Amniotic stem cell (primary cell): ENCODE measurements at regions not wholly inside any gene's neighbourhood (a gene's known extent, or its start where the extent isn't known, plus 50 kb on each side); places are given as distances from the start of the nearest gene placed in this dataset.
"Not testable (repeated sequence)": the region's sequence is repeated elsewhere in the genome, so short reads cannot be mapped to it uniquely, and the experiment has no call there.

Source experiments
- DNase-seq: peaks from one replicate; lab custom pipeline; 2025; lab: John Stamatoyannopoulos, UW

DNA sequence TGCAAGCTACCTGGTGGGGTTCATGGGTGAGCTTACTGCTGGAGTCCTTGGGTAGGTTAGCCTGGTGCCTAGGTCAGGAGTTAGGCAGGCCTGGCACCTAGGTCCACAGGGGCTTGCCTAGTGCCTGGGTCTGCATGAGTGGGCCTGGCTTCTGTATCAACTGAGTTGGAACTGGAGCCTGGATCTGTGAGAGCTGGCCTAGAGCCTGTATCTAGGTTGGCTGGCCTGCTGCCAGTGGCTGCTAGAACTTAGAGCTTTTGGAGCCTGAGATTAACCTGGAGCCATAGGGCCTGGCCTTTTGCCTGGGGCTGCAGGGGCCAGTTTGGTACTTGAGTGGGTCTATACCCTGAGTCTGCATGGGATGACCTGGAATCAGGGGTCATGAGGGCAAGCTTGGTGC lies 679.4 kb downstream of the NUP35 start:
- no peak for DNase-seq

DNA sequence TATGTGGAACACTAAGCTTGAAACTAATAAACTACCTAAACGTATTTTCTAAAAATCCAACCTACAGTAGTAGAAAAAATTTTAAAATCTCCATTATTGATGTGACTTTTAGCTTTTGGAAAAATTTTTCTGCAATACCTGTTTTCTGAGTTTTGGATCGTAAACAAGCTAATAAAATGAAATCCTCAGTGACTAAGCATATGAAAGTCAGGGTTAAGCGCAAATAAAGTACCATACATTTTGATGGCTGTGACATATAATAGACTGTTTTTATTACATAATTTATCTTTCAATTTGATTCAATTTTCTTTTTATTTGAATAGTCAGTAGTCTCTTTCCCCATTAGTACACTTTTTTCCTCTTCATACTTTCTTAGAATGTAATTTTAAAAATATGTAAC lies 683.6 kb downstream of the NUP35 start:
- DNase-seq: no peak

GRCh38 chr2:183809404-183809803 lies 685.2 kb downstream of the NUP35 start:
- no peak for DNase-seq

DNA sequence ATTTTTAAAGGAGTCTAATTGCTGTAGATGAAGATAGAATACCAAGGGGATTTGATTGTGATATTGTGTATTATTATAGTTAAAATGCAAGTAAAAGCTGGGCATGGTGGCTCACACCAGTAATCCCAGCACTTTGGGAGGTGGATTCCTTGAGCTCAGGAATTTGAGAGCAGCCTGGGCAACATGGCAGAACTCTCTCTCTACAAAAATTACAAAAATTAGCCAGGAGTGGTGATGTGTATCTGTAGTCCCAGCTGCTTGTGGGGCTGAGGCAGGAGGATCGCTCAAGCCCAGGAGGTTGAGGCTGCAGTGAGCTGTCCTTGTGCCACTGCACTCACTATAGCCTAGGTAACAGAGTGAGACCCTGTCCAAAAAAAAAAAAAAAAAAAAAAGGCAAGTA lies 687.0 kb downstream of the NUP35 start:
- no peak for DNase-seq

DNA sequence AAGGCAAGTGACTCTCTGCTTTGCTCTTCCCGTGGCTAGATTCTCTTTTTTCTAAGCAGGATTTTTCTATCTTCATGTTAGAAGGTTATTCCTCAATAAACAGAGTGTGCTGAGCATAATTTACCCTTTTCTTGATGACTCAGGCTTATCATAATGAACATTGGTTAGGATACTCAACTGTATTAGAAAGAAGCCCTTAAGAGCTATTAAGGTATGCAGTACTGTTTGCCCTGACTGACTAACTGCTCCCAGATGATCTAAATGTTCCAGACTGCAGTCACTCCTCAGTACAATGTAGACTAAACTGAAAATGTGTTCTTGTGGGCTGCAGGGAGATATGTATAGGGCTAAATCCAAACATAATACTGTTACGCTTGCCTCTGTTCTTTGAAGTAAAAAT lies 687.8 kb downstream of the NUP35 start:
- no peak for DNase-seq

GRCh38 chr2:183825710-183826109 lies 701.5 kb downstream of the NUP35 start:
- DNase-seq: no peak

DNA sequence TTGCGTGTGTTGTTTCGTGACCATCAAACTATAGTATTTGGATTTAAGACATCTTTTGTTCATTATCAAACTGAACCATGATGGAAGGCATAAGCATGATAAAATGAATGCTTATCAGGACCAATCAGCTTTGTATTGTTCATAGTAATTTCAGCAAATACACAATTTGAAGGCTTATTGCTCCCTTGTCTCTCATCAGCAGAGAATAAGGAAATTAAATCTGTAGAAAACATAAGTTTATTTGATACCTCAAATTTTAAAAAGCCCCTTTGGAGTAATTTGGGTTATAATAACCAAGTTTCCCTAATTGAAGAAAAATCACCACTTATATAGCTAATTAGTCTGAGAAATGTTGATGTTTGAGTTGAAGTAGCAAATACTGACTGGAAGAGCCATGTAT lies 705.7 kb downstream of the NUP35 start:
- no peak for DNase-seq

DNA sequence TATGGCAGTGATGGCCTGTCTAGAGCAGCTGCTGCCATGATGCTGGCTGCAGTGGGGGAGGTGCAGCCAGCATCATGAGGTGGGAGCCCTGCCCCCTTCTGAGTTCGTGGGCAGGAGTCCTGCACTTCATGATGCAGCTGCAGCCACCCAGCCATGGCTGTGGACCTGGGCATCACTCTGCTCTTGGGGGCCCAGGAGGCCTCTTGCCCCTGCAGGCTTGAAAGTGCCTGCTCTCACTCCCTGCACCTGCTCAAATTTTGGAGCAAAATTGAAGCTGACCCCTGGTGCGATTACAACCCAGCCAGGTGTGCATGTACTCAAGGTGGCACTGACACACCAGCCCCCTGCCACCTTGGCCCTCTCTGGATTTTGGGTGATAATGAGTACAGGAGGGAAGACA lies 712.9 kb downstream of the NUP35 start:
- no peak for DNase-seq

DNA sequence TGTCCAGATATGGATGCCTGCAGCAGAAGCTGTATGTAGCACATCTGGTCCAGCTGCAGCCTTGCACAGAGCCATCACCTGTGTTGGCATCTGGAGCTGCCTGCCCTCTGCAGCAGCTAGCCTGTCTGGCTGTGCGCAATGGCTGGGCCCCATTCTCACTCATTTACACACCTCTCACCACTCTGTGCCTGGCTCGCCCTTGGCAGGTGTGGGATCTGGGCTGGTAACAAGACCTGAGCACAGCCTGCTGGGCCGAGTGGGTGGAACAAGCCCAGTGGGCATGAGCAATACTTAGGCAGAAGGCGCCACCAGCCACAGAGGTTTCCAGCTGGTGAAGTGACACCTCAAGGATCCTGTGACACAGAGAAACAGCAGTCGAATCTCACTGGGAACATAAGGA lies 714.1 kb downstream of the NUP35 start:
- no peak for DNase-seq

GRCh38 chr2:183840061-183840584 lies 715.9 kb downstream of the NUP35 start:
- no peak for DNase-seq

DNA sequence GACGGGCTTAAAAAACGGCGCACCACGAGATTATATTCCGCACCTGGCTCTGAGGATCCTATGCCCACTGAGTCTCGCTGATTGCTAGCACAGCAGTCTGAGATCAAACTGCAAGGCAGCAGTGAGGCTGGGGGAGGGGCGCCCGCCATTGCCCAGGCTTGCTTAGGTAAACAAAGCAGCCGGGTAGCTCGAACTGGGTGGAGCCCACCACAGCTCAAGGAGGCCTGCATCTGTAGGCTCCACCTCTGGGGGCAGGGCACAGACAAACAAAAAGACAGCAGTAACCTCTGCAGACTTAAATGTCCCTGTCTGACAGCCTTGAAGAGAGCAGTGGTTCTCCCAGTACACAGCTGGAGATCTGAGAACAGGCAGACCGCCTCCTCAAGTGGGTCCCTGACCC lies 725.6 kb downstream of the NUP35 start:
- DNase-seq: not testable (repeated sequence)

DNA sequence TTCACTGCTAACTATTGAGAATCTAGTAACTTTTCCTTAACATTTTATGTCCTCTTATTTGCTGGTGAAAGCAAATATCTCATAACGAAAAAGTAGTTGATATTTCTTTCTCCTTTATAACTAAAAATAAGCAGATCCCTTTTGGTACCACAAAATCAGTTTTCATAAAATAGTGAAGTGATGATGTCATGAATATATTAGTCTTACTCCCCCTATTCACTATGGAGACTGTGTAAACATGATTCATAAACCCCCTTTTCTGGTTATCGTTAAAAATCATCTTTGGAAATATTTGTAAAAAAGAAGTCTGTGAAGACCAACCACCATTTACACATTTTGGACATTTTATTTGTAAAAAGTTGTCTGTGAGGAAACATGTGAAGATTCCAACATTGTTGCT lies 734.9 kb downstream of the NUP35 start:
- DNase-seq: no peak

DNA sequence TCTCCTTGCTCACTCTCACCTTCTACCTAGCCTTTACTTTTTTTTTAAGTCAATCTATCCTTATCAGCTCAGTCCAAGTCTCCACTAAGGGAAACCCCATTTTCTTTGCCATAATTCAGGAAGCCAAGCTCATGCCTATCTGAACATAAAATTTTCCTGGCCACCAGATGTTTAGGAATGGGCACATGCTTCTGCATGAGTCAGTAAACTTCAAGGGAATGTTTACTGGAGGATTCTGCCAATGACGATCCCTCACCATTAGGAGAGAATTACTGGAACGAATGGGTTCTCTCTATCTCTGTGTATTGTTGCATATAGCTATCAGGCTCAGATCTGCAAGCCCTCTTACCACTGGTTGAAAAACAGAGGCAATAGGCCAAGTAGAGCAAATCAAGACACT lies 731.7 kb upstream of the ZNF804A start:
- no peak for DNase-seq

DNA sequence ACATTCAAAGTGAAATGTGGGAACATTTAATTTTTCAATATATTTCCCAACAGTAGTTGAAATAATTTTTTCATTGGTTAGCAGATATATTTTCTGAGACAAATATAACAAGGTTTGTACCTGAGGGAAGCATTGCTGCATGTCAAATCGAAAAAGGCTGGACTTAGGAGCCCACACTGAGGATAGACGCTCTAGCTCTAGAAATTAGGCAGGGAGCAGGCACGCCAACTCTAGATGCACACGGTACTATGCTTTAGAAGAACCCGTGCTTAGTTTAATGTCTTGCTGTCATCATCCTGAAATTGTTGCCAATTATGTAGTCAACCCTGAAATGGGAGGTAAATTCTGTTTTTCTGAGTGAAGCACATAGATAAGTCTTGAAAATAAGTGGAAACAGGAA lies 731.1 kb upstream of the ZNF804A start:
- no peak for DNase-seq

GRCh38 chr2:183868153-183868552 lies 730.2 kb upstream of the ZNF804A start:
- DNase-seq: no peak

DNA sequence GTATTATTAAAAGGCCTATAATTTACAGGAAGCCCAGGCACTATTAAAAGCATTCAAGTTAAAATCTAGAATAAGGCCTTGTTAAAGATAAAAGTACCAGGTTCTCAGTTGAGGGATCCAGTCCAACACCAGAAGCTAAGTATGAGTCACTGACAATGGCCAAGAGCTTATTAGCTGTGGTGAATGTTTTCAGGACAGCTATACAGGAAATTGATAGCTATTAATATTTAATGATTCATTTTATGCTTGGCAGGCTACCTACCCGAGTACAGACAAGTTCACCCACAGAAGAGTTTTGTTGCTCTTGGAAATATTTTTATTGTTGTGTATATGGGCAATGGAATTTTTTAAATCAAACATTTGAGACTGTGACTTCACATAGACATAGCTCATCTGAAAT lies 729.6 kb upstream of the ZNF804A start:
- DNase-seq: no peak

GRCh38 chr2:183872131-183872530 lies 726.2 kb upstream of the ZNF804A start:
- no peak for DNase-seq

DNA sequence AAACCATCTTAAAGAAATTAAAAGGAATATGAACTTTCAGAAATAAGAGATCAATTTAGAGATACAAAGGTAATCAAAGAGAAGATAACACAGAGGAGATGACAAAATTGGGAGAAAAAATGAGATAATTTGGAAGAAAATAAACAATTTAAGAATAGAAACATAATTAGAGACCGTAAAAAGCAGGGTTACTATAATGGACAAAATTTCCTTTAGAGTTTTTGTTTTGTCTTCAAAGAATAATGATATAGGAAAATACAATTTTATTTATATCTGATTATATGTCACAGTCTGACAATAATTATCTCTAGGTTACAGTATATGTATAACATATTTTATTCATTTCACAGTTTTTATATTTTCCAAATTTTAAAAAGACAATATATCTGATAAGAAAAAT lies 716.4 kb upstream of the ZNF804A start:
- DNase-seq: no peak

GRCh38 chr2:183892315-183892941 lies 705.9 kb upstream of the ZNF804A start:
- no peak for DNase-seq

GRCh38 chr2:183898641-183899040 lies 699.7 kb upstream of the ZNF804A start:
- no peak for DNase-seq

DNA sequence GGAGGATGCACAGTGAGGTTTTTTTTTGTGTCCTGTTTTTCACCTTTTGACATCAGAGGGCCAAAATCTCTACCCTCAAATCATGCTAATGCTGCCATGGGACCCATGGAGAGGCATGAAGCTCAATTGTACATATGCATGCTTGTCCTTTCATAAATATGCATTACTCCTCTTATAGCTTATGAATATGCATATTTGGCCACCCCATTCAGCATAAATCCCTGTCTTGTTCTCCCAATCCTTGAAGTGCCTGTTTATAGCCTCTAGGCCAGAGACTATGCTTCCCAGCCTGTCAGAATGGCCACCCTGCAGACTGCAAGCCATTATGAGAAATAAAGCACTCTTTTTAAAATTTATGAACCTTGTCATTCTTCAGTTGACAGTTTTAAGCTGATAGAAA lies 696.4 kb upstream of the ZNF804A start:
- no peak for DNase-seq

DNA sequence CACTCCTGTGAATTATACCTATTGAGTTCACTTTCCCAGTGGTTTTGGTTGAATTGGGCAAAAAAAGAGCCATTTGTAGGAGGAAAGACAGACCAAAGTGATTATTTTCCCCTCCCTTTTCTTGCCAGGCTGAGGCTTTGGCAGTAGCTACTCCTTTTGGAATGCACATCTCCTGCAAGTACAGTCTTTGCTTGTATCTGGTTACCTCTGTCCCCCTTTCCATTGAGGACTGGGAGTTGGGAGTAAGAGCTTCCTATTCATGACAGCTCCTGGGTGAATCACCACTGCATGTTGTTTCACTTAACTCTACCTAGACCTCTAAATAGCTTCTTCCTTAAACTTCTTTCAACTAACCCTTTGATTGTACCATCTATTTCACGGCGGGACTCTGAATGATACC lies 695.3 kb upstream of the ZNF804A start:
- no peak for DNase-seq

DNA sequence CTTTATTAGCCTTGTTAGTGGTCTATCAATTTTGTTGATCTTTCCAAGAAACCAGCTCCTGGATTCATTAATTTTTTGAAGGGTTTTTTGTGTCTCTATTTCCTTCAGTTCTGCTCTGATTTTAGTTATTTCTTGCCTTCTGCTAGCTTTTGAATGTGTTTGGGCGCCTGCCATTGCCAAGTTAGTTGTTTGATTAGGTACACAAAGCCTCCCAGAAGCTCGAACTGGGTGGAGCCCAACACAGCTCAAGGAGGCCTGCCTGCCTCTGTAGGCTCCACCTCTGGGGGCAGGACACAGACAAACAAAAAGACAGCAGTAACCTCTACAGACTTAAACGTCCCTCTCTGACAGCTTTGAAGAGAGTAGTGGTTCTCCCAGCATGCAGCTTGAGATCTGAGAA lies 682.3 kb upstream of the ZNF804A start:
- not testable (repeated sequence) for DNase-seq

- no peak for DNase-seq
These were observed 679.2 kb upstream of the ZNF804A start for GRCh38 chr2:183919167-183919566.

DNA sequence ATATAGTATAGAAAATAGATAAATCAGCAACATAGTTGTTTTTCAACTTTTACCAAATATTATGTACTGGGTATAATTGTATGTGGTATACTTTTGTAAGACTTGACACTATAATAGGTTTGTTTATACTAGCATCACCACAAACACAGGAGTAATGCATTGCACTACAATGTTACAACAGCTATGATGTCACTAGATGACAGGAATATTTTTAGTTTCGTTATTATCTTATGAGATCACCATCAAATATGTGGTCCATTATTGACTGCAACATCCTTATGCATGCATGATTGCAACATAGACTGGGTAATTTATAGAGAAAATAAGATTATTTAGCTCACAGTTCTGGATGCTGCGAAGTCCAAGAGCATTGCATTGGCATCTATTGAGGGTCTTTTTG lies 678.4 kb upstream of the ZNF804A start:
- DNase-seq: no peak
